IMR-90 (cell line): ENCODE measurements at regions not wholly inside any gene's neighbourhood (a gene's known extent, or its start where the extent isn't known, plus 50 kb on each side); places are given as distances from the start of the nearest gene placed in this dataset.

Experiments used
- ATAC-seq: fragments of 200-7000 bp; cut with Tn5 transposase; 2 replicates; pipeline ENCODE4 v1.9.1; 2020; ENCODE audit warnings: low read depth, mild to moderate bottlenecking, moderate library complexity
- BruUV-seq: library from RNA; stranded (reverse); fragments of 400-500 nt; replicated peaks from 2 replicates; lab custom pipeline; 2021; lab: Mats Ljungman, UMichigan
- CTCF ChIA-PET: fragments of 300-600 bp; formaldehyde crosslinking; extraction: SDS; loops from one replicate; lab custom pipeline; 2021; ENCODE audit warnings: antibody characterized with exemption; lab: Yijun Ruan, JAX
- POLR2A ChIA-PET: fragments of 300-600 bp; sonication (Branson Sonifier 250); formaldehyde crosslinking; loops from one replicate; lab custom pipeline; 2022; ENCODE audit warnings: antibody characterized with exemption; ENCODE audit not compliant: unreplicated experiment; lab: Charles Lee
- DNase-seq: peaks from one replicate; pipeline ENCODE4 v3.0.0; 2013
- H2AFZ ChIP-seq: replicated peaks from 2 replicates; pipeline ENCODE3; 2013; ENCODE audit warnings: low read length, mild to moderate bottlenecking; ENCODE audit not compliant: poor library complexity
- H2AK5ac ChIP-seq: 2 replicates; pipeline ENCODE4 v1.6.1; 2013; ENCODE audit warnings: low read depth, low read length, inconsistent platforms
- H2AK9ac ChIP-seq: replicated peaks from 2 replicates; pipeline ENCODE3; 2013; ENCODE audit warnings: mild to moderate bottlenecking, low read depth, low read length, moderate library complexity; ENCODE audit not compliant: poor library complexity
- H2BK120ac ChIP-seq: 2 replicates; pipeline ENCODE4 v1.6.1; 2013; ENCODE audit warnings: low read depth, low read length, inconsistent platforms
- H2BK15ac ChIP-seq: 3 replicates; pipeline ENCODE4 v1.6.1; 2013; ENCODE audit warnings: low read depth, low read length, inconsistent platforms
- H2BK20ac ChIP-seq: 2 replicates; pipeline ENCODE4 v1.6.1; 2013; ENCODE audit warnings: low read depth, mild to moderate bottlenecking, inconsistent platforms, low read length, moderate library complexity
- H2BK5ac ChIP-seq: 2 replicates; pipeline ENCODE4 v1.6.1; 2013; ENCODE audit warnings: mild to moderate bottlenecking, low read depth, low read length, inconsistent platforms; ENCODE audit not compliant: poor library complexity, severe bottlenecking
- H3K14ac ChIP-seq: replicated peaks from 2 replicates; pipeline ENCODE4 v1.6.1; 2013; ENCODE audit warnings: low read depth, low read length, inconsistent platforms
- H3K18ac ChIP-seq: 2 replicates; pipeline ENCODE4 v1.6.1; 2013; ENCODE audit warnings: low read depth, low read length, control low read depth
- H3K23ac ChIP-seq: 2 replicates; pipeline ENCODE4 v1.6.1; 2013; ENCODE audit warnings: low read depth, low read length, inconsistent platforms
- H3K27ac ChIP-seq: 2 replicates; pipeline ENCODE4 v1.5.1; 2013; ENCODE audit warnings: mild to moderate bottlenecking, control low read depth, low read length; ENCODE audit not compliant: insufficient read depth
- H3K27me3 ChIP-seq: 2 replicates; pipeline ENCODE4 v1.6.1; 2013; ENCODE audit warnings: low read length; ENCODE audit not compliant: control insufficient read depth, insufficient read depth
- H3K36me3 ChIP-seq: 2 replicates; pipeline ENCODE4 v1.6.1; 2013; ENCODE audit warnings: low read length, mixed read lengths; ENCODE audit not compliant: control insufficient read depth, insufficient read depth
- H3K4ac ChIP-seq: 2 replicates; pipeline ENCODE4 v1.6.1; 2013; ENCODE audit warnings: low read depth, low read length, inconsistent platforms
- H3K4me1 ChIP-seq: 2 replicates; pipeline ENCODE4 v1.6.1; 2013; ENCODE audit warnings: low read length, mixed read lengths; ENCODE audit not compliant: control insufficient read depth, insufficient read depth
- H3K4me2 ChIP-seq: 2 replicates; pipeline ENCODE4 v1.6.1; 2013; ENCODE audit warnings: low read depth, mild to moderate bottlenecking, control low read depth, low read length, moderate library complexity
- H3K4me3 ChIP-seq: 2 replicates; pipeline ENCODE4 v1.5.1; 2013; ENCODE audit warnings: low read depth, mild to moderate bottlenecking, control low read depth, low read length, moderate library complexity; ENCODE audit not compliant: insufficient read depth
- H3K56ac ChIP-seq: 2 replicates; pipeline ENCODE4 v1.6.1; 2013; ENCODE audit warnings: low read length, inconsistent platforms; ENCODE audit not compliant: insufficient read depth; ENCODE audit errors: extremely low read depth
- H3K79me1 ChIP-seq, 2 experiments: 2 replicates each; pipeline ENCODE4 v1.6.1; 2013; ENCODE audit warnings: low read length in 2 of 2, inconsistent platforms in 1 of 2, low read depth in 1 of 2
- H3K9ac ChIP-seq: 2 replicates; pipeline ENCODE4 v1.6.1; 2013; ENCODE audit warnings: low read depth, low read length, control low read depth
- H3K9me1 ChIP-seq: 2 replicates; pipeline ENCODE4 v1.6.1; 2013; ENCODE audit warnings: low read length, inconsistent platforms; ENCODE audit not compliant: insufficient read depth
- H3K9me3 ChIP-seq: 2 replicates; pipeline ENCODE4 v1.6.1; 2013; ENCODE audit warnings: low read length; ENCODE audit not compliant: control insufficient read depth, insufficient read depth
- H4K20me1 ChIP-seq: 2 replicates; pipeline ENCODE4 v1.6.1; 2013; ENCODE audit warnings: low read length, inconsistent platforms; ENCODE audit not compliant: insufficient read depth
- H4K5ac ChIP-seq: 2 replicates; pipeline ENCODE4 v1.6.1; 2013; ENCODE audit warnings: mild to moderate bottlenecking, low read depth, low read length, control low read depth
- H4K8ac ChIP-seq, 2 experiments: 2 replicates each; pipeline ENCODE4 v1.6.1; 2013; ENCODE audit warnings: low read depth in 2 of 2, low read length in 2 of 2, control low read depth in 1 of 2, inconsistent platforms in 1 of 2
- H4K91ac ChIP-seq: 2 replicates; pipeline ENCODE4 v1.6.1; 2013; ENCODE audit warnings: low read depth, low read length, inconsistent platforms; ENCODE audit not compliant: insufficient read depth
- BHLHE40 ChIP-seq: fragments of 150-350 bp; IDR thresholded peaks from 2 replicates; pipeline ENCODE4 v1.6.1; 2016; ENCODE audit warnings: mild to moderate bottlenecking, low read depth, low read length
- FOS ChIP-seq: fragments of 150-350 bp; IDR thresholded peaks from 2 replicates; pipeline ENCODE4 v1.6.1; 2016; ENCODE audit warnings: low read depth, low read length
- MAZ ChIP-seq: IDR thresholded peaks from 2 replicates; pipeline ENCODE4 v1.6.1; 2012; ENCODE audit warnings: low read depth, mild to moderate bottlenecking, low read length, improper control_type of control experiment, moderate library complexity, borderline replicate concordance
- POLR2A ChIP-seq: IDR thresholded peaks from 2 replicates; pipeline ENCODE4 v1.6.1; 2012; ENCODE audit warnings: mild to moderate bottlenecking, low read depth, low read length
- RCOR1 ChIP-seq: IDR thresholded peaks from 2 replicates; pipeline ENCODE4 v1.6.1; 2012; ENCODE audit warnings: mild to moderate bottlenecking, low read length, improper control_type of control experiment; ENCODE audit not compliant: insufficient replicate concordance
- RFX5 ChIP-seq: IDR thresholded peaks from 2 replicates; pipeline ENCODE4 v1.8.0; 2012; ENCODE audit warnings: low read depth, mild to moderate bottlenecking, low read length, moderate library complexity
- SMC3 ChIP-seq: fragments of 150-350 bp; IDR thresholded peaks from 2 replicates; pipeline ENCODE4 v1.6.1; 2016; ENCODE audit warnings: low read depth, mild to moderate bottlenecking, antibody characterized with exemption, low read length, moderate library complexity
- WGBS, 2 experiments: methylation state at CpG; one replicate each; pipeline versions ENCODE4 v1.1.5 to v1.1.7; 2013; ENCODE audit warnings: missing lambda C conversion rate in 2 of 2; ENCODE audit not compliant: insufficient read length in 1 of 2; ENCODE audit errors: extremely low coverage in 2 of 2; 5-methylcytosine and 5-hydroxymethylcytosine counted together
- dilution Hi-C: fragments of 300-500 bp; cut with HindIII; formaldehyde crosslinking; loops from one replicate; pipeline ENCODE4 v1.14.3; 2018; ENCODE audit warnings: low sequenced_read_pairs; ENCODE audit not compliant: unreplicated experiment
- in situ Hi-C: fragments of 300-500 bp; cut with MboI; formaldehyde crosslinking; loops from 3 replicates; pipeline ENCODE4 v1.14.3; 2019; ENCODE audit warnings: low sequenced_read_pairs, inconsistent platforms, mixed read lengths
- intact Hi-C: fragments of 100-400 bp; cut with micrococcal nuclease; formaldehyde crosslinking; loops from 2 replicates; pipeline ENCODE4 v1.10.0; 2022
- TF ChIP-seq, protein P1 (sequence below): fragments of 150-350 bp; IDR thresholded peaks from 2 replicates; pipeline ENCODE4 v1.6.1; 2016; ENCODE audit warnings: low read depth, mild to moderate bottlenecking, low read length, moderate library complexity, borderline replicate concordance
- TF ChIP-seq, protein P2 (sequence below): conservative IDR thresholded peaks from 2 replicates; pipeline ENCODE4 v1.5.1; 2012; ENCODE audit warnings: mild to moderate bottlenecking, low read depth, low read length, improper control_type of control experiment

GRCh38 chr3:55245351-55245750, 241.8 kb downstream of the WNT5A start:
- ChIA-PET POLR2A (no interaction called here), CTCF (no interaction called here)
- 0 out of 2 replicates have a peak overlapping the region, but pooled peaks have one; percentile 5 for H3K14ac ChIP-seq
- H2BK5ac ChIP-seq = no peak overlapping the region
- H2BK15ac ChIP-seq = peak overlapping the region; percentile 94; the same call in 2 of the 3 replicates
- no peak overlapping the region; the same call in 1 of the 2 replicates for H3K56ac ChIP-seq
- BruUV-seq = no TSS peak
- 67% methylated on average over 1 of the region's 2 CpGs; no CpG with 5 or more reads in 1 of the 2 experiments for WGBS, 2 experiments
- H3K27me3 ChIP-seq = no peaks in the 10 kb centered on the region
- H2BK20ac ChIP-seq = peak overlapping the region; percentile 32
- peak overlapping the region; percentile 19; the same call in 1 of the 2 replicates for H2AK5ac ChIP-seq
- H3K23ac ChIP-seq = no peak overlapping the region
- no peaks in the 10 kb centered on the region for H3K36me3 ChIP-seq
- no peak overlapping the region for H2AK9ac ChIP-seq
- no peak for TF ChIP-seq RCOR1
- no peak for TF ChIP-seq MAZ
- TF ChIP-seq POLR2A = no peak
- no peak for TF ChIP-seq BHLHE40
- no peak for TF ChIP-seq SMC3
- no peak for TF ChIP-seq FOS
- TF ChIP-seq, protein P1, sequence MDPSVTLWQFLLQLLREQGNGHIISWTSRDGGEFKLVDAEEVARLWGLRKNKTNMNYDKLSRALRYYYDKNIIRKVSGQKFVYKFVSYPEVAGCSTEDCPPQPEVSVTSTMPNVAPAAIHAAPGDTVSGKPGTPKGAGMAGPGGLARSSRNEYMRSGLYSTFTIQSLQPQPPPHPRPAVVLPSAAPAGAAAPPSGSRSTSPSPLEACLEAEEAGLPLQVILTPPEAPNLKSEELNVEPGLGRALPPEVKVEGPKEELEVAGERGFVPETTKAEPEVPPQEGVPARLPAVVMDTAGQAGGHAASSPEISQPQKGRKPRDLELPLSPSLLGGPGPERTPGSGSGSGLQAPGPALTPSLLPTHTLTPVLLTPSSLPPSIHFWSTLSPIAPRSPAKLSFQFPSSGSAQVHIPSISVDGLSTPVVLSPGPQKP = no peak
- no peak for TF ChIP-seq RFX5
- TF ChIP-seq, protein P2, sequence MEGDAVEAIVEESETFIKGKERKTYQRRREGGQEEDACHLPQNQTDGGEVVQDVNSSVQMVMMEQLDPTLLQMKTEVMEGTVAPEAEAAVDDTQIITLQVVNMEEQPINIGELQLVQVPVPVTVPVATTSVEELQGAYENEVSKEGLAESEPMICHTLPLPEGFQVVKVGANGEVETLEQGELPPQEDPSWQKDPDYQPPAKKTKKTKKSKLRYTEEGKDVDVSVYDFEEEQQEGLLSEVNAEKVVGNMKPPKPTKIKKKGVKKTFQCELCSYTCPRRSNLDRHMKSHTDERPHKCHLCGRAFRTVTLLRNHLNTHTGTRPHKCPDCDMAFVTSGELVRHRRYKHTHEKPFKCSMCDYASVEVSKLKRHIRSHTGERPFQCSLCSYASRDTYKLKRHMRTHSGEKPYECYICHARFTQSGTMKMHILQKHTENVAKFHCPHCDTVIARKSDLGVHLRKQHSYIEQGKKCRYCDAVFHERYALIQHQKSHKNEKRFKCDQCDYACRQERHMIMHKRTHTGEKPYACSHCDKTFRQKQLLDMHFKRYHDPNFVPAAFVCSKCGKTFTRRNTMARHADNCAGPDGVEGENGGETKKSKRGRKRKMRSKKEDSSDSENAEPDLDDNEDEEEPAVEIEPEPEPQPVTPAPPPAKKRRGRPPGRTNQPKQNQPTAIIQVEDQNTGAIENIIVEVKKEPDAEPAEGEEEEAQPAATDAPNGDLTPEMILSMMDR = no peak
- peak overlapping the region in 1 of 2 experiments; percentile 72; a peak in 1 of 4 replicates for H4K8ac ChIP-seq
- no peak overlapping the region for H2AFZ ChIP-seq
- peaks cover 2% of the 10 kb centered on the region; the same call in 1 of the 2 replicates for H3K4me1 ChIP-seq
- no peak overlapping the region for H3K4ac ChIP-seq
- dilution Hi-C loops = no loop called here
- H3K9ac ChIP-seq = no peak overlapping the region
- H3K9me3 ChIP-seq = peaks cover 2% of the 10 kb centered on the region; the same call in 1 of the 2 replicates
- H2BK120ac ChIP-seq = peak overlapping the region; percentile 16; the same call in 1 of the 2 replicates
- peak overlapping the region; percentile 45; the same call in 1 of the 2 replicates for H4K91ac ChIP-seq
- in situ Hi-C loops = no loop called here
- no peak overlapping the region for H3K4me2 ChIP-seq
- intact Hi-C loops = no loop called here
- peak overlapping the region; percentile 13; the same call in 1 of the 2 replicates for H3K18ac ChIP-seq
- no peaks in the 10 kb centered on the region for H3K9me1 ChIP-seq
- no peak overlapping the region for H3K4me3 ChIP-seq
- H4K20me1 ChIP-seq = no peaks in the 10 kb centered on the region
- H3K27ac ChIP-seq = no peak overlapping the region
- DNase-seq = peak; percentile 11
- peak overlapping the region; percentile 19; the same call in 1 of the 2 replicates for H4K5ac ChIP-seq
- ATAC-seq = no peak; the same call in 1 of the 2 replicates
- no peaks in the 10 kb centered on the region for H3K79me1 ChIP-seq
